ENCODE measurements at regions not wholly inside any gene's neighbourhood (a gene's known extent, or its start where the extent isn't known, plus 50 kb on each side); places are given as distances from the start of the nearest gene placed in this dataset.

GRCh38 chr17:79559111-79559887, 51.6 kb downstream of the RBFOX3 start:
- TF ChIP-seq FOXM1 (IDR thresholded peaks at IDR 0.05; ENCODE audit: borderline replicate concordance) (no peak), LEF1 (IDR thresholded peaks at IDR 0.05; ENCODE audit: borderline replicate concordance) (no peak), FOXA1 (IDR thresholded peaks at IDR 0.05) (no peak), ZNF384 (IDR thresholded peaks at IDR 0.05) (no peak), SUZ12 (IDR thresholded peaks at IDR 0.05) (no peak), HDGF (IDR thresholded peaks at IDR 0.05; ENCODE audit: borderline replicate concordance) (no peak), CTBP1 (IDR thresholded peaks at IDR 0.05; ENCODE audit: borderline replicate concordance) (no peak), TARDBP (IDR thresholded peaks at IDR 0.05) (no peak), L3MBTL2 (conservative IDR thresholded peaks at IDR 0.05) (no peak), ELF4 (IDR thresholded peaks at IDR 0.05) (no peak), SP1 (IDR thresholded peaks at IDR 0.05) (no peak), NFRKB (IDR thresholded peaks at IDR 0.05) (no peak), ARNT (IDR thresholded peaks at IDR 0.05) (no peak)
